Mesendoderm (in vitro differentiated cells): ENCODE measurements at regions not wholly inside any gene's neighbourhood (a gene's known extent, or its start where the extent isn't known, plus 50 kb on each side); places are given as distances from the start of the nearest gene placed in this dataset.

Experiments
- DNase-seq: peaks from one replicate; pipeline ENCODE4 v3.0.0; 2013
- H2AK5ac ChIP-seq: 2 replicates; pipeline ENCODE4 v1.6.1; 2013; ENCODE audit warnings: low read length, inconsistent platforms
- H2BK120ac ChIP-seq: 2 replicates; pipeline ENCODE4 v1.6.1; 2013; ENCODE audit warnings: low read depth, mild to moderate bottlenecking, low read length, moderate library complexity, mixed read lengths
- H2BK15ac ChIP-seq: replicated peaks from 2 replicates; pipeline ENCODE4 v1.6.1; 2013; ENCODE audit warnings: low read depth, mild to moderate bottlenecking, moderate library complexity
- H2BK5ac ChIP-seq: 2 replicates; pipeline ENCODE4 v1.6.1; 2013; ENCODE audit warnings: low read length, inconsistent platforms
- H3K18ac ChIP-seq: 2 replicates; pipeline ENCODE4 v1.6.1; 2013; ENCODE audit warnings: mild to moderate bottlenecking, low read length, mixed read lengths
- H3K23ac ChIP-seq: one replicate; pipeline ENCODE4 v1.6.1; 2013; ENCODE audit warnings: low read length
- H3K27ac ChIP-seq: 2 replicates; pipeline ENCODE4 v1.5.1; 2013; ENCODE audit warnings: low read depth, mild to moderate bottlenecking, inconsistent platforms, low read length, moderate library complexity
- H3K27me3 ChIP-seq: 2 replicates; pipeline ENCODE4 v1.6.1; 2013; ENCODE audit warnings: low read length, control low read depth, mild to moderate bottlenecking, inconsistent platforms; ENCODE audit not compliant: insufficient read depth, poor library complexity
- H3K36me3 ChIP-seq: 2 replicates; pipeline ENCODE4 v1.6.1; 2013; ENCODE audit warnings: low read length, inconsistent platforms; ENCODE audit not compliant: control insufficient read depth, insufficient read depth
- H3K4ac ChIP-seq: one replicate; pipeline ENCODE4 v1.6.1; 2013; ENCODE audit warnings: low read depth, mild to moderate bottlenecking, low read length, moderate library complexity
- H3K4me1 ChIP-seq: 2 replicates; pipeline ENCODE4 v1.6.1; 2013; ENCODE audit warnings: low read depth, low read length, inconsistent platforms; ENCODE audit not compliant: control insufficient read depth
- H3K4me2 ChIP-seq: 2 replicates; pipeline ENCODE4 v1.6.1; 2013; ENCODE audit warnings: low read length
- H3K4me3 ChIP-seq: 2 replicates; pipeline ENCODE4 v1.5.1; 2013; ENCODE audit warnings: mild to moderate bottlenecking, low read length
- H3K56ac ChIP-seq: one replicate; pipeline ENCODE4 v1.6.1; 2013; ENCODE audit warnings: low read length
- H3K79me1 ChIP-seq: 2 replicates; pipeline ENCODE4 v1.6.1; 2013; ENCODE audit warnings: low read length, inconsistent platforms
- H3K79me2 ChIP-seq: 2 replicates; pipeline ENCODE4 v1.6.1; 2013; ENCODE audit warnings: mild to moderate bottlenecking, low read length; ENCODE audit not compliant: control insufficient read depth, insufficient read depth
- H3K9ac ChIP-seq: 2 replicates; pipeline ENCODE4 v1.6.1; 2013; ENCODE audit warnings: low read length, inconsistent platforms
- H4K5ac ChIP-seq: one replicate; pipeline ENCODE4 v1.6.1; 2013; ENCODE audit warnings: low read length
- H4K8ac ChIP-seq: one replicate; pipeline ENCODE4 v1.6.1; 2013; ENCODE audit warnings: low read depth, mild to moderate bottlenecking, control low read depth, low read length, moderate library complexity
- WGBS: extraction: QIAGEN DNeasy Blood & Tissue Kit; methylation state at CpG from one replicate; pipeline ENCODE4 v1.1.7; 2013; ENCODE audit warnings: low lambda C conversion rate, missing lambda C conversion rate; ENCODE audit not compliant: insufficient coverage; ENCODE audit errors: extremely low coverage; 5-methylcytosine and 5-hydroxymethylcytosine counted together

- H3K23ac ChIP-seq: no peak overlapping the region
- H3K9ac ChIP-seq: no peak overlapping the region
- H3K56ac ChIP-seq: no peak overlapping the region
- H3K79me1 ChIP-seq: no peaks in the 10 kb centered on the region
- no peak overlapping the region for H3K4me3 ChIP-seq
- DNase-seq: peak; percentile 21
- no peaks in the 10 kb centered on the region for H3K36me3 ChIP-seq
- H3K27me3 ChIP-seq: no peaks in the 10 kb centered on the region
- WGBS: no CpG with 5 or more reads among the region's 3 CpGs
- no peaks in the 10 kb centered on the region for H3K79me2 ChIP-seq
- no peak overlapping the region for H4K8ac ChIP-seq
- H3K18ac ChIP-seq: no peak overlapping the region
- H3K4me2 ChIP-seq: no peak overlapping the region
- H3K4me1 ChIP-seq: no peaks in the 10 kb centered on the region
- no peak overlapping the region for H2AK5ac ChIP-seq
- H2BK5ac ChIP-seq: no peak overlapping the region
- no peak overlapping the region for H3K4ac ChIP-seq
- H2BK15ac ChIP-seq: no peak overlapping the region
- no peak overlapping the region for H4K5ac ChIP-seq
- no peak overlapping the region for H2BK120ac ChIP-seq
- no peak overlapping the region for H3K27ac ChIP-seq
Observed at GRCh38 chr4:110823251-110823650, 200.4 kb upstream of the PITX2 start.

DNA sequence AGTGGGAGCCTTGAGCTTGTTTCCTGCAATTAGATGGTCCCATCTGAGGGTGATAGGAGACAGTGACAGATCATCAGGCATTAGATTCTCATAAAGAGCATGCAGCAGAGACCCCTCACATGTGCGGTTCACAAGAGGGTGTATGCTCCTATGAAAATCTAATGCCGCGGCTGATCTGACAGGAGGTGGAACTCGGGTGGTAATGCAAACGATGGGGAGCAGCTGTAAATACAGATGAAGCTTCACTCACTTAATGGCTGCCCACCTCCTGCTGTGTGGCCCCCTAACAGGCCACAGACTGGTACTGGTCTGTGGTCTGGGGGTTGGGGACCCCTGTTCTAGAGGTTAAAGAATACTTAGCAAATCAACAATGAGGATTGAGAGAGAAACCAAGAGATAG lies 201.5 kb upstream of the PITX2 start:
- no peak overlapping the region for H2BK120ac ChIP-seq
- no peak overlapping the region for H3K56ac ChIP-seq
- no peak overlapping the region for H3K18ac ChIP-seq
- H3K4me2 ChIP-seq: no peak overlapping the region
- no peaks in the 10 kb centered on the region for H3K79me1 ChIP-seq
- H2BK5ac ChIP-seq: no peak overlapping the region
- DNase-seq: no peak
- no peak overlapping the region for H4K5ac ChIP-seq
- H3K79me2 ChIP-seq: no peaks in the 10 kb centered on the region
- H2AK5ac ChIP-seq: no peak overlapping the region
- no peaks in the 10 kb centered on the region for H3K36me3 ChIP-seq
- no peak overlapping the region for H2BK15ac ChIP-seq
- H3K23ac ChIP-seq: no peak overlapping the region
- no peaks in the 10 kb centered on the region for H3K27me3 ChIP-seq
- H3K4me3 ChIP-seq: no peak overlapping the region
- H3K27ac ChIP-seq: no peak overlapping the region
- H4K8ac ChIP-seq: no peak overlapping the region
- WGBS: no CpG with 5 or more reads among the region's 5 CpGs
- no peaks in the 10 kb centered on the region for H3K4me1 ChIP-seq
- H3K4ac ChIP-seq: no peak overlapping the region
- H3K9ac ChIP-seq: no peak overlapping the region

DNA sequence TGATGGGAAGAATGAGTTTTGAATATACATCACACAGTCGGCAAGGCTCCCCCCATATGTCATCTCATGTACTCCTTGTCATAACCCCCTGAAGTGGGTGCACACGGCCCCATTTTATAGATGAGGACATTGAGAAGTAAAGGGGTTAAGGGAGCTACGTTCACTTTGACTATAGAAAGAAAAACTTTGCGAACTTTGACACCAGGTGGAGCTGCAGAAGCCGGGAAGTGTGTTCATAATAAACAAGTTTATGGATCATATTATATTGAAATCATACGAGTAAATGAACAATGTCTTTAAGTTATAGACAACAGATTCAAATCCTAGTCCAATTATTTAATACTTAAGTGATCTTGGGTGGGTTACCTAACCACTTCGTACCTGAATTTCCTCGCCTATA lies 203.8 kb upstream of the PITX2 start:
- Histone ChIP-seq H3K4me1 (no peaks in the 10 kb centered on the region), H2AK5ac (no peak overlapping the region), H4K5ac (no peak overlapping the region), H3K79me2 (no peaks in the 10 kb centered on the region), H3K9ac (no peak overlapping the region), H4K8ac (no peak overlapping the region), H3K4ac (no peak overlapping the region), H3K4me3 (no peak overlapping the region), H2BK15ac (no peak overlapping the region), H3K27ac (no peak overlapping the region), H3K4me2 (no peak overlapping the region), H2BK120ac (no peak overlapping the region), H3K36me3 (no peaks in the 10 kb centered on the region), H3K56ac (no peak overlapping the region), H3K27me3 (no peaks in the 10 kb centered on the region), H3K79me1 (no peaks in the 10 kb centered on the region), H2BK5ac (no peak overlapping the region), H3K18ac (no peak overlapping the region), H3K23ac (no peak overlapping the region)
- WGBS: no CpG with 5 or more reads among the region's 8 CpGs
- DNase-seq: no peak

- no peak overlapping the region for H2BK15ac ChIP-seq
- no CpG with 5 or more reads among the region's 2 CpGs for WGBS
- no peak overlapping the region for H3K4me3 ChIP-seq
- no peaks in the 10 kb centered on the region for H3K79me2 ChIP-seq
- H4K5ac ChIP-seq: no peak overlapping the region
- no peak overlapping the region for H3K4me2 ChIP-seq
- H3K56ac ChIP-seq: no peak overlapping the region
- no peaks in the 10 kb centered on the region for H3K4me1 ChIP-seq
- H2BK5ac ChIP-seq: no peak overlapping the region
- H3K18ac ChIP-seq: no peak overlapping the region
- no peaks in the 10 kb centered on the region for H3K27me3 ChIP-seq
- no peak overlapping the region for H2AK5ac ChIP-seq
- no peak overlapping the region for H2BK120ac ChIP-seq
- no peak overlapping the region for H3K27ac ChIP-seq
- H3K4ac ChIP-seq: no peak overlapping the region
- H3K9ac ChIP-seq: no peak overlapping the region
- DNase-seq: no peak
- no peak overlapping the region for H4K8ac ChIP-seq
- no peaks in the 10 kb centered on the region for H3K36me3 ChIP-seq
- H3K23ac ChIP-seq: no peak overlapping the region
- no peaks in the 10 kb centered on the region for H3K79me1 ChIP-seq
Observed at GRCh38 chr4:110830461-110830860, 207.6 kb upstream of the PITX2 start.

DNA sequence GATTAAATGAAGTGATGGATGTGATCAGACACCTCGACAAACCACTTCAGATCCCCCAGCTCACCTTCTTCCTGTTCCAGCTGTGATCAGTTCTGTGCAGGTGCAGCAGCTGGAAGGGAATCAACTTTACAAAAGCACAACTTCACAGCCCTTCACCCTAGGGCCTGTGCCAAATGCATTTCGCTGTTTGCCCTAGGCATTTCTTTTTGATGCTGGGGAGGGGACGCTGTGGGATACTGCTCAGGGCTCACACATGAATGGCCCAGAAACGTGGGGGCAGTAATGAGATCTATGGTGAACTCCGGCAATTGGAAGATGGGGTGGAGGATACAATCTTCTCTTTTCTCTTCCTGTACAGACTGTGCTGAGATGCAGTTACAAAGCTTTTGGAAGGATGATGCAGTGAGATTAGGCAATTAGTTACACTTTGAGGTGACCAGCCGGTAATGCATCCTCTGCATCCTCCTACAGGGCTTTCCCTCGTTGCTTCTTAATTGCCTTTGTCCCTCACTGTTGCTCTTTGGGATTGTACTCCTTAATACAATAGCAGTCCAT lies 215.1 kb upstream of the PITX2 start:
- H3K4me3 ChIP-seq: no peak overlapping the region
- no CpG with 5 or more reads among the region's 7 CpGs for WGBS

DNA sequence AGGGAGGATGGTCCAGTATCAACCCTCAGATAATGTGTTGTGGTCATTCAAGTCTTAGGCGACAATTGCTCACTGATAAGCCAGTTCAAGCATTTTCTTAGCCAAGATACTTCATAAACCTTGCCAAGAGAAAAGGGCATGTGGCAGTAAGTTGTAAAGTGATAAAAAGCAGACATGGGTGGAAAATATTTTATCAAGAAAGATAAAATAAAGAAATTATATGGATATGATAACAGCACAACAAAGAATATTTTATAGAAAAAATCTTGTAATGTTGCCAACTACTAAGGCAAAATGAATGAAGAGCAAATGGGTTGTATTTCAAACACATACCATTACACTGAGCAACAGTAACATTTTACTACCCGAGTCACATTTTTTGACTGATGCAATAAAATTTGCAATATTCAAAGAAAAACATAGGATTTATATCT lies 217.4 kb upstream of the PITX2 start:
- Histone ChIP-seq H3K4me3 (no peak overlapping the region), H3K4me2 (no peak overlapping the region), H4K5ac (no peak overlapping the region), H2BK5ac (no peak overlapping the region), H3K27me3 (no peaks in the 10 kb centered on the region), H3K4me1 (no peaks in the 10 kb centered on the region), H4K8ac (no peak overlapping the region), H3K18ac (no peak overlapping the region), H2BK120ac (no peak overlapping the region), H2AK5ac (no peak overlapping the region), H3K4ac (no peak overlapping the region), H3K9ac (no peak overlapping the region), H3K27ac (no peak overlapping the region), H3K36me3 (no peaks in the 10 kb centered on the region), H3K79me2 (no peaks in the 10 kb centered on the region), H3K23ac (no peak overlapping the region), H2BK15ac (no peak overlapping the region), H3K56ac (no peak overlapping the region), H3K79me1 (no peaks in the 10 kb centered on the region)
- no peak for DNase-seq
- WGBS: no CpG with 5 or more reads among the region's 2 CpGs

More for the DNA sequence above, 215.1 kb upstream of the PITX2 start:
- no peaks in the 10 kb centered on the region for H3K36me3 ChIP-seq
- no peak overlapping the region for H4K5ac ChIP-seq
- H3K79me2 ChIP-seq: no peaks in the 10 kb centered on the region
- no peak overlapping the region for H2BK15ac ChIP-seq
- H3K23ac ChIP-seq: no peak overlapping the region
- no peaks in the 10 kb centered on the region for H3K4me1 ChIP-seq
- no peak for DNase-seq
- H3K79me1 ChIP-seq: no peaks in the 10 kb centered on the region
- no peaks in the 10 kb centered on the region for H3K27me3 ChIP-seq
- H3K18ac ChIP-seq: no peak overlapping the region
- H3K4me2 ChIP-seq: no peak overlapping the region
- H2BK5ac ChIP-seq: no peak overlapping the region
- no peak overlapping the region for H2BK120ac ChIP-seq
- no peak overlapping the region for H2AK5ac ChIP-seq
- H3K27ac ChIP-seq: no peak overlapping the region
- H4K8ac ChIP-seq: no peak overlapping the region
- no peak overlapping the region for H3K4ac ChIP-seq
- no peak overlapping the region for H3K56ac ChIP-seq
- H3K9ac ChIP-seq: no peak overlapping the region
